Left renal cortex interstitium (tissue), 4 donors: ENCODE measurements at regions not wholly inside any gene's neighbourhood (a gene's known extent, or its start where the extent isn't known, plus 50 kb on each side); places are given as distances from the start of the nearest gene placed in this dataset.

Experiments
- DNase-seq, 4 donors: peaks; one replicate each; pipeline ENCODE4 v3.0.0-alpha.2; 2013; ENCODE audit warnings: low read depth in 4 of 4, low spot score in 2 of 4, missing footprints in 1 of 4

DNA sequence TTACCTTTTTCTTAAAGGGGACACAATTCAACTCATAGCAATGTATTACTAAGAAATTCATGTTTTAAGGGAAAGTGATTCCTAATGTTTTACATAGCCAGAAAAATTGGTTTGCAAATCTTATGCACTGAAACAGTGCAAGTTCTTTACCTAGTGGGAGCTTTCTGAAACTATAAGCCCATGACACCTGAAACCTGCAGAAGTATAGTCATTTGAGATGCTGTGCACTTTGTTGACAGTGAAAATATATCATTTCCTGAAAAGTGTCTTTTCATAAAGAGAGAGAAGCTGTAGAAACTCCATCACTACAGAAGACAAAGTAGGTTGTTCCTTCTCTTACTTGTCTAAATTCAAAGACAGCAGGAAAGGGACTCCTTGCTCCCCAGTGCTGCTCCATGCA, 517.1 kb downstream of the LMO7 start:
- DNase-seq = no peak

DNA sequence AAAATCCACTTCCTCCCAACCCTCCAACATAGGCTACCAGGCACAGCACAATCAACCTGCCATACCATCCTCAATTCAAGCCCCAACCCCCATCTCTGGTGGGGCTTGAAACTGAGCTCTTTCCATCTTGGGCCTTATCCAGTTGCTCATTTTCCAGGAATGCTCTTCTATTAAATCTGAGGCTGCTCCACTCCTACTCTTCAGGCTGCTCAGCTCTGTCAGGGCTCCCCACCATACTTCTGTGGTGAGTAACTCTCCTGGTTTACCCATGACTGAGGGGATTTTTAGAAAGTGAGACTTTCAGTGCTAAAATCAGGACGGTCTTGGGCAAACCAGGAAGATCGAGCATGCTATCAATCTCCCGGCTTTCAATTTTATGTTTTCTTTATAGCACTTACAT, 512.8 kb downstream of the LMO7 start:
- no peak for DNase-seq

DNA sequence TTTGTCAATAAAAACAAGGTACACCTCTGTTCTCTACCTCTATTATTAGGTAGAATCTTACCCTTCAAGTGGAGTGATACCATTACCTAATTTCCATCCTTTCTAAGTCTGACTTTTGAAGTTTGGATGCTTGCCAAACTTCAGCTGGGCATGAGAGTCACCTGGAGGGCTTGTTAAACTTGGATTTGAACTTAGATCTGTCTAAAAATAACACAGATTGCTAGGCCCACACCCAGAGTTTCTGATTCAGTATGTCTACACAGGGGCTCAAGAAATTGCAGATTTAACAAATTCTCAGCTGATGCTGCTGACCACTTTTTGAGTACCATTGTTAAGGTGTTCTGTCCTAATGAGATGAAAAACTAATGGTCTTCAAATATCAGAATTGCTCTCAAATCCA, 512.2 kb downstream of the LMO7 start:
- no peak for DNase-seq

DNA sequence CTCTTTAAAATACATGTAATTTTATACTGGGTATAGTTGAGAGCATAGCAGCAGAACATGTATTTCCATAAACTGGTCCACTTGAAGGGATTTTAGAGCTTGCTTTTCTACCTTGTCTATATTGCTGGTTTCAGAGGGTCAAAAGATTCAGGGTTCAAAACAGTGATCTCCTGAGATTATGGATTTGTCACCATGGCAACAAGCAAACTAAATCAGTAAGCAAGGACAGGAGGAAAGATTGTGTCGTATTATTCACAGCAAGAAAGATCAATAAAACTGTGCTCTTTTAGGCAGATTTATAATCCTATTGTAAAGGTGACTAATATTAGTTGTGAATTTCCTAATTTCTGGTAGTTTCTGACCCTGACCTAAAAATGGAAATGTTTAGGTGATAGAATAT, 496.4 kb downstream of the LMO7 start:
- DNase-seq = no peak

DNA sequence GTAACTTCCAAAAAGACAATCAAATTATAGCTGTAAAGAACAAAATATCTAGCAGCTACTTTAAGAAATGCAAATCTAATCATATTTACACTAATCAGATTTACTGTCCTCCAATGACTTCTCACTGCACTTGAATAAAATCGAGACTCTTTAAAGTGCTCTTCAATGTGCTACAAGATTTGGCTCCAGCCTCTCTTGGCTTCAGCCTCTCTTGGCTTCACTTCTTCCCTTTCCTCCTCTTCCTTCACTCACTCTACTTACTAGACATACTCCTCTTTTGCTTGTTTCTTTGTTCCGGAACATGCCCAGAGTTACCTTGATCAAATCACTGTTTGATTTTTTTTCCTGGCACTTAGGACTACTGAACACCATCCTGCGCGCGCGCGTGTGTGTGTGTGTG, 495.4 kb downstream of the LMO7 start:
- no peak for DNase-seq

DNA sequence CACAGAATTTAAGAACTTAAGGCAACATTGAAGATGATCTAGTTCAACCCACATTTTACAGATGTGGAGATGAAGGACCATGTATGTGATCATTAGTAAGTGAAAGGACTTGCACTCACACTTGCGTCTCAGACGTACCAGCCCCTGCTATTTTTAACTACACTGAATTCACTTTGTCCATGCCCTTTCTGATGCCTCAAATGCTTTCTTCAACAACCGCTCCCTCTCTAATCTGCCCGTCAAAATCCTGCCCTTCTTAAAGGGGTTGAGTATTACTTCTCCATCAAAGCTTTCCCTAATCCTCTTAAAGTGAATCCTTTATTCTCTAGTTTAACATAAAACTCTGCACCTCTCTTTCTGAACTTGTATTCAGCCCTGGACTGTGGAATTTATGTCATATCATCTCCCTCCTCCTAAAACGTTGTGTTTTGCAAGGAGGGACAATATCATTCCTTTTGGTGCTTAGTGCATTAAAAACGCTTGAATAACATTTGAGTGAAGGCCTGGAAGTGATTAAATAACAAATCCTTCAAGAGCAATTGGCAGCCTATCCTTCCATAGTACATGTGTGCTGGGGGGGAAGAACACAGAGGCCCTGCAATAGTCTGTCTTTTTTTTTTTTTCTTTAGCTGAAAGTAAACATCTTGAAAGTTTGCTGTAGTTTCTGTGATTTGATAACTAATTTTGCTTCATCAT, 493.3 kb downstream of the LMO7 start:
- no peak for DNase-seq

DNA sequence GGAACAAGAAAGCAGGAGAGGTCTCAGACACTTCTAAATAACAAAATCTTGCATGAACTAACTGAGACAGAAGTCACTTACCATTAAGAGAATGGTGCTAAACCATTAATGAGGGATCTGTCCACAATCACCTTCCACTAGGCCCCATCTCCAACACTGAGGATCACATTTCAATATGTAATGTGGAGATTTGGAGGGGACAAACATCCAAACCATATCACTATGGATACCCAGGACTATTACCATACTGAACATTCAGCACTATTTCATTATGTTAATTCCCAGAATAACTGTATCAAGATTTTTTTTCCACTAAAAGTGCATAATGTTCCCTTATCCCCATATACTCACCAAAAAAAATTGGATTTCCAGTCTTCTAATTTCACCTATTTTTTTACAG, 491.8 kb downstream of the LMO7 start:
- DNase-seq = no peak

DNA sequence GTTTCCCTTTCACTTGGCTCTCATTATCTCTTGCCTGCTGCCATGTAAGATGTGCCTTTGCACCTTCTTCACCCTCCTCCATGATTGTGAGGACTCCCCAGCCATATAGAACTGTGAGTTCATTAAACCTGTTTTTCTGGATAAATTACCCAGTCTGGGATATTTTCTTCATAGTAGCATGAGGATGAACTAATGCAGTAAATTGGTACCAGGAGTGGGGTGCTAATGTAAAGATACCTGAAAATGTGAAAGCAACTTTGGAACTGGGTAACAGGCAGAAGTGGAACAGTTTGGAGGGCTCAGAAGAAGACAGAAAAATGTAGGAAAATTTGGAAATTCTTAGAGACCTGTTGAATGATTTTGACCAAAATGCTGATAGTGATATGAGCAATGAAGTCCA, 487.4 kb downstream of the LMO7 start:
- no peak for DNase-seq

DNA sequence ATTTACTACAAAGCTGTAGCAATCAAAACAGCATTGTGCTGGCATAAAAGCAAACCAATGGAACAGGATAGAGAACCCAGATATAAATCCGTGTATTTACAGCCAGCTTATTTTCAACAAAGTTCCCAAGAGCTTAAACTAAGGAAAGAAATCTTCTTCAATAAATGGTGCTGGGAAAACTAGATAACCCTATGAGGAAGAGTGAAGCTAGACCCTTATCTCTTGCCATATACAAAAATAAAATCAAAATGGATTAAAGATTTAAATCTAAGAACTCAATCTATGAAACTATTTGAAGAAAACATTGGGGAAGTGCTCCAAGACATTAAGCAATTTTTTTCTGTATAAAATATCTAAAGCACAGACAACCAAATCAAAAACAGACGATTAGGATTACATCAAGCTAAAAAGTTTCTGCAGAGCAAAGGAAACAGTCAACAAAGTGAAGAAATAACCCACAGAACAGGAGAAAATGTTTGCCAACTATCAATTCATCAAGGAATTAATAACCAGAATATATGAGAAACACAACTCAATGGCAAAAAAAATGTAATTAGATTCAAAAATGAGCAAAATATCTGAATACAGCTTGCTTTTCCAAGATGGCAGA, 480.7 kb downstream of the LMO7 start:
- DNase-seq = no peak

DNA sequence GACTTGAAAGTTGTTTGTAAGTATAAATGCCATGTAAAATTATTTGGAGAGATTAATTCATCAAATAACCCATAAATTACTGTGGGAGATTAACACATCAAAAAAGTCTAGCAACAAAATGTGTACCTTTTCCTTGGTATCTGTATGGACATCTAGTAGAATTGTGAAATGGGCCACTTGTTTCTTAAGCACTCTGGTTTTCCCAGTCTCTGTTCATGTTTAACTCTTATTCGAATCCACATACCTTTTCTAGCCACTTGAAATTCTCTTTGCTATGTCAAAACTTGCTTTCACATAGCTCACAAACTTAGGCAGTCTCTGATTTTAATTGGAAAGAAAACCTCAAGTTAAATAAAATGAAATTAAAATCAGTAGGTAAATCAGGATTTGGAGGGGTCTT, 470.6 kb downstream of the LMO7 start:
- no peak for DNase-seq

DNA sequence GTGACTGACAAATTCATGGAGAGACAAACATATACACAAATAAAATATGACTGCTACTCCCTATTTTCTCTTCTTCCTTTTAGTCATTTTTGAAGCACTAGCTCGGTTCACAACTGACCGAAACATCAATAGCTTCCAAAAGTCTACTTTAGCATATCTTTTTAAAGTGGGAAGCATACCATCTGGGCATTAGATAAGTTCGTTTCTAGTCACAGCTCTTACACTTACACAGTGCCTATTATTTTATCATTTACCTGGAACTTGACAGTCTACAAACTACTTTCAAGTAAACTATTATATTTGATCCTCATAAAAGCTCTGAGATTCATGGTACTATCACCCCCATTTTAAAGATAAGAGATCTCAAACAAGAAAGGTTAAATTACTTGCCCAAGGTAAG, 458.5 kb downstream of the LMO7 start:
- no peak for DNase-seq

DNA sequence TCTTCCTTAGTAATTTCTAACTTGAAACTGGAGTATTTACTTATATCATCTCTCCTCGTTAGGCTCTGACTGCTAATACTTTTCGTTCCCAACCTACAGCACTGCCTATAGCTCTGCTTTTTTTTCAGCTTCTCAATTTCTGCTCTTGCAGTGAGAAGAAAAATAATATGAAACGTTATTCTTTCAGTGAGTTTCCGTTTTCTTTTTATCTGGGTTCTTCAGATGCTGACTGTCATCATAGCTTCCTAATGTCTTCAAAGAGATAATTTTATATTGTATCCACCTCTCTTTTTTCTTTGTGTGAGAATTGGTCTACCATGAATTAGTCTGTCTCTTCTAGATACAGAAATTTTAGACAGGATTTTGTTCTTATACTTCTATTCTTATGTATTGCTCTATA, 454.9 kb downstream of the LMO7 start:
- DNase-seq = no peak

DNA sequence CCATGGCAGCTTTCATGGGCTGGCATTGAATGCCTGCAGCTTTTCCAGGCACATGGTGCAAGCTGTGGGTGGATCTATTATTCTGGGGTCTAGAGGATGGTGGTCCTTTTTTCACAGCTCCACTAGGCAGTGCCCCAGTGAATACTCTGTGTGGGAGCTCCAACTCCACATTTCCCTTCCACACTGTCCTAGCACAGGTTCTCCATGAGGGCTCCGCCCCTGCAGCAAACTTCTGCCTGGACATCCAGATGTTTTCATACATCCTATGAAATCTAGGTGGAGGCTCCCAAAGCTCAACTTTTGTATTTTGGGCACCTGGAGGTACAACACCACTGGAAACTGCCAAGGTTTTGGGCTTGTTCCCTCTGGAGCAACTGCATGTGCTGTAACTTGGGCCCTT, 450.6 kb downstream of the LMO7 start:
- DNase-seq = no peak

DNA sequence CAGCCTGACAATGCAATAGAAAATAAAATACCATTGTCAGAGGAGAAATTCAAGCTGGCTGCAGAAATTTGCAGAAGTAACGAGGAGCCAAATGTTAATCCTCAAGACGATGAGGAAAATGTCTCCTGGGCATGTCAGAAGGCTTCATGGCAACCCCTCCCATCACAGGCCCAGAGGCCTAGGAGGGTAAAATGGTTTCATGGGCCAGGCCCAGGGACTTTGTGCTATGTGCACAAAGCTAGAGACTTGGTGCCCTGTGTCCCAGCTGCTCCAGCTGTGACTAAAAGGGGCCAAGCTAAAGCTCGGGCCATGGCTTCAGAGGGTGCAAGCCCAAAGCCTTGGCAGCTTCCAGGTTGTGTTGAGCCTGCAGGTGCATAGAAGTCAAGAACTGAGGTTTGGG, 431.7 kb downstream of the LMO7 start:
- no peak for DNase-seq

DNA sequence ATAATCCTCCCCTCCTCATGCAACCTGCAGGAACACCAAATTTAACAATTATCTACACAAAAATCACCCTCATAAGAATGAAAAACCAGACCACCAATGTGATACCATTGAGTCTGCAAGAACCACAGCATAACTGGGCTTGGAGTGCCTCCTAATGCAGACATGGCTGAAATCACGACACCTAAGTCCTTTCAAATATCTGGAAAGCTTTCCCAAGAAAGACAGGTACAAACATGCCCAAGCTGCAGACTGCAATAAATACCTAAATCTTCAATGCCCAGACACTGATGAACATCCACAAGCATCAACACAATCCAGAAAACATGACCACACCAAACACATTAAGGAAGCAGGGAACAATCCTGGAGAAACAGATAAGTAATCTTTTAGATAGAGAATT, 417.1 kb downstream of the LMO7 start:
- no peak for DNase-seq

DNA sequence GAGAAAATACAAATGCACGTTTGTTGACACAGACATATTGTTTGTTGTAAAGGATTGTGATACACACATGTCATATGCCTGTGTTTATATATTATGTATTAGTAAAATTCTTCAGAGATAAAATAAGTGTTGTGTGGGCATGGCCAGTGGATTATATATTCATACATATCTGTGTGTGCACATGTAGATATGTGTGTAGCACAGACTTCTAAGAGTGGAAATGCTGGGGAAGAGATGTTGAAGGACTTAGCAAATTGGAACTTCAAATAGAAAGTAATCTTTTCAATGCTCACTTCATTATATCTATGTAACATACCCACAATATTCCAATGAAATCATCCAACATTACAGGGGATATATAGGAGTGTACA, 413.2 kb downstream of the LMO7 start:
- DNase-seq = no peak

DNA sequence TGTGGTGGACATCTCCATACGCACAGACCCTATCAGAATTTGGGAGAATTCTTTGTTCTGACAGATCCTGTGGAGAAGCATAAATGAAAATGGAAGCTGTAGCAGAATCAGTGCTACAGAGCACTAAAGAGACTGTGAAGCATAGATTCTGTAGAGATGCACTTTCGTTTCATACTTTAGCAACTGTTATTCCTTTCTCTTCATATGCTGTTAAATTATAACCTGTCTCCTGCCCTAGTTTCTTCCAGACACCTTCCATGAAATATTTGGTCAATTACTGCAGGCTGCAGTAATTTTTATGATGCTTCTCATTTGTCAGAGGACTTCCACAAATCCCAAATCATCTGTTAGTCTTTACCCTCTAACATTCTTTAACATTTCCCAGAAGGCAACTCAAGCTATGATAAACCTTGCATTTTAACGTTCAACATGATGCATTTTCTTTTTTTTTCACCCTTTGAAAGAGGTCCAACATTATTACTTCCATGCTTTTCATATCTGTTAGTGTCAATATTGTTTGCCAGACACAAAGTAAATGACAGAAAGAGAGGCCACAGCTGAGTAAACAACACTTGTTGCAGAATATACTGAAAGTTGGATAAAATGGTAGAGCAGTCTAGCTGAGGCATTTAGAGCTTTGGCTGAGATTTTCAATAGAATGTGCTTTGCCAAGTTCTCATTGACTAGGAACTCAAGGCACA, 412.7 kb downstream of the LMO7 start:
- DNase-seq = no peak

DNA sequence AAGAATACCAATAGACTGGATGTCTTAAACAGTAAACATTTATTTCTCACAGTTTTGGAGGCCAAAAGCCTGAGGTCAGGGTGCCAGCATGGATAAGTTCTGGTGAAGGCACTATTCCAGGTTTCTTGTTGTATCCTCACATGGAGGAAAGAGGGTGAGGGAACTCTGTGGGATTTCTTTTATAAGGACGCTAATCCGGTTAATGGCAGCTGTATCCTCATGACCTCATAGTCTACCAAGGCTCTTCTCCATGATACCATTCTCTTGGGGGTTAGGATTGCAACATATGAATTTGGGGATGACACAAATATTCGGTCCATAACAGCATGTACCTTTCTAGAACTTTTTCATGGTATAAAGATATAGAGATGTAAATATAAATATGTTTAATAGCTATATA, 412.0 kb downstream of the LMO7 start:
- DNase-seq = no peak

DNA sequence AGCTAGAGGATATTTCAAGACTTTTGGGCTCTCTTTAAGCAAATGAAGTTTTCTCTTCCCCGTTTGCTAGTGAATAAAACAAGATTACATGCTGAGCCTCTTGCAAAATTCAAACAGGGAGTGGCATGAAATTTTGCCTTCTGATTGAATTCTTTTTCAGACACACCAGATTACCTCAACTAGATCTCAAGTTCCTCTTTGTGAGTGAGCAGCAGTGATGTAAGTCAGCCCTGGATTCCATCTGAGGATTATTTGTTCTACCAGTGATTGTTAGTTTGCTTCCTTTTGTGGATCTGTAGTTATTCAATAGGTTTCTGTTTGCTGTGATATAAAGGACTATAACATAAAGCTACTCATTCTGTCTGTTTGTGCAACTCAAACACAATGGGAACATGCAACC, 407.7 kb downstream of the LMO7 start:
- DNase-seq = no peak

DNA sequence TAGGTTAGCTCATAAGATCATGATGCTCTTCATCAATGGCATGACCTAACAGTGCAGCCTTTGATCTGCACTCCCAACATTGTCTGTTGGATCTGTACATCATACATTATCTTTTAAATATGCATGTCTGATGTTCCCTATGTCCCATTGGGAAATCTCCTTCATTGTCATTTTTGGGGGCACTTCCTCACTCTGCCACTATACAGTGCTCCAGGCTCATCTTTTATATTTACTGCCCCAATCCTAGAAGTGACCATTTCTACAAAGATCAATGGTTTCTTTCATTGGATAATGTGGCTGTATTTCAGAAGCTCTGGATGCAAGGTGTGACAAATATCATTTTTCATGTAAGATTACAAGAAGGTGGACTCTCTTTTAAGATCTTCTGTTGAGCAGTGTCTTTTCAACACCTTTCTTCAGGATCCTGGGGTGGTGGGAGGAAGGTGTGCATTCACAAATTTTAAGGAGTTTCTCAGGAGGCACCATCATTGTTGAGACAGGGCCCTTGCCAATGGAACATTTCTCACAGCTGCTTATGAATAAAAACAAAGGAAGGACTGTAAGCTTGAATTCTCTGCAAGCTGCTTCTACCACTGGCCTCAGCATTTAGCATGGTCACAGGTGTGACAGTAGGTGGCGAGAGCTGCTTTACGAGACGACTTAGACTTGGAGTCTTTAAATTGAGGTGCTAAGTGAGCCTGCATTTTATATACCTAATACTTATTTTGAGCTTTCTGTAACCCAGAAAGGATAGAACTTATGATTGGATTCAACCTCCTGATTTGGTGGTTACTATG, 403.0 kb downstream of the LMO7 start:
- no peak for DNase-seq

DNA sequence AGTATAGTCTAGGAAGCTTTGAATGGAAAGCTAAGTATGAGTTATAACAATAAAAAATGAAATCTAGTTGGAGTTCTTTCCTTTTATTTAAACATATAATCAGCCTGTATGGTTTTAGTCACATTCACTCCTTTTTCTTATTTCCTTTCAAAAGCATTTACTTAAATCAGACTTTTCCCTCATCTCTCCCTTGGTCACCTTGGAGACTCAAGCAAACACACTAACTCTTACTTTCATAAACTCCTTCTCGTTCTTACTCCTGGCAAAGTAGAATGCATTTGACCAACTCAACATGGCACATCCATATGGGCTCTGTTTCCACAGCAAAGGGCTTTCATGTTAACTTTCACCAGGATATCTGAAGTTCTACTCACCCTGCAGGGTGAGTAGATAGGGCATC, 400.0 kb downstream of the LMO7 start:
- DNase-seq = no peak

DNA sequence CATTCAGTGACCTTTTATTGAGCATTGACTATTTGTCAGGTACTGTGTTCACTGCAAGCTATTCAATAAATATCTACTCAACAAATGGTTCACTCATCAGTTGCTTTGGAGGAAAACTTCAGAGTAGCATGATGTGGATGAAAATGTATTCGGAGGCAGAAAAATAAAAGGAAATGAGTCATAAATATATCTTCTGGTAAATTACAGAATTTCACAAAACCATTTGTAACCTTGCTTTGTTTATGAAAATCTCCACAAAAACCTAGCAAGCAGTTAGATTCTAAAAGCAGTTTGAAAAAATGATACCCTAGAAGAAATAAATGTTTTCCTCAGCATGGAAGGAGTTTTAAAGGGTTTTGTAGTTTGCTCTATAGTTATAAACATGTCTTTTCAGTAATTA, 399.6 kb downstream of the LMO7 start:
- DNase-seq = no peak
